ENCODE measurements at regions not wholly inside any gene's neighbourhood (a gene's known extent, or its start where the extent isn't known, plus 50 kb on each side); places are given as distances from the start of the nearest gene placed in this dataset.
"Not testable (repeated sequence)": the region's sequence is repeated elsewhere in the genome, so short reads cannot be mapped to it uniquely, and the experiment has no call there.

DNA sequence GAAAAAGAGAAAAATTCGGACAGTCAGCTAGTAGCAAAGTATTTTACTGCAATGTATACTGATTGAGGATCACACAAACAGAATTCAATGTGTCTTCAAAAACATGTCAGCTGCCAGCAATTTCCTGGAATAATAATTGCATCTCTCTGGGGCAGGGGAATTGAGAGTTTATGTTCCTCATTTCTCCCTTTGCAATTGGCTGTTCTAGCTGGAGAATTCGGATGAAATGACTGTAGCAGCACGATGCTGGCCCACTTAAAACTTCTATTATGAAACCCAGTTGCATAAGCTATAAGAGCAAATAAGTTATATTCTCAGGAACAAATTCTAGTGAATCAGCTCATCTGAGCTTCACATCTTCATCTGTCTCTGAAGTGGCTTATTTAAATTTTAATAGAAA, 99.9 kb upstream of the CPEB2 start:
- no peak for DNase-seq

DNA sequence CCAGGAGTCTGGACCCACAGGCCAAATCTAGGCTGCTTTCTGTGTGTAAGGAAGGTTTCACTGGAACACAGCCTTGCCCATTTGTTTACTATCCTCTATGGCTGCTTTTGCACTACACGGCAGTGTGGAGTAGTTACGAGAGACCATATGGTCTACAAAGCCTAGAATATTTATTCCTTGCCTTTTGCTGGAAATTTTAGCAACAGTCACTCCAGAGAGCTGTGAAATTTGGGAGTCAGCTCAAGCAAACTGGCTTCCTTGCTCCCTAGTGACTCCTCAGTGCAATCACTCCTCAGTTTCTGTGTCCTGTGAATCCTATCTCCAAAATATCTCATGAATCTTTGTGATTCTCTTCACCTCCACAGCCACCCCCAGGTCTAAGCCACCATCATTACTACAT, 99.0 kb upstream of the CPEB2 start:
- DNase-seq = no peak

GRCh38 chr4:14906805-14907204, 95.5 kb upstream of the CPEB2 start:
- DNase-seq = no peak

GRCh38 chr4:14908635-14909034, 93.6 kb upstream of the CPEB2 start:
- DNase-seq = no peak

DNA sequence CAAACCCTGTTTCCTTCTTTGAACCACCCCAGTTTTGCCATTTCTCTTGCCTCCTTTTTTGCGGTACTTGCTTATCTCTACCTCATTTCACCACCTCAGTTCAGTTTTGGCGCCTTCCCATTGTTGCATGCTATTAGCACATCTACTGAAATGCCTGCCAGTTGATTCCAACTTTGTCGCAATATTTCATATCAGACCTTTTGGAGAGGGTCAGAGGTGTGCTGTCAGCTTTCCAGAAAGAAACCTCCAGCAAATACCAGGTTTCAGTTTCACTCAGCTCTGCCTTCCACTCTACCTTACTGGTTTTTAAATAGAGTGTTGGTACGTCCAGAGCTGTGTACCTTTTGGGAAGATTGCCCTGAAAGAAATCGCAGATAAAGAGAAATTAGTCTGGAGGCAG, 91.9 kb upstream of the CPEB2 start:
- DNase-seq = no peak

- DNase-seq = no peak
Observed at GRCh38 chr4:14912426-14912825, 89.9 kb upstream of the CPEB2 start.

DNA sequence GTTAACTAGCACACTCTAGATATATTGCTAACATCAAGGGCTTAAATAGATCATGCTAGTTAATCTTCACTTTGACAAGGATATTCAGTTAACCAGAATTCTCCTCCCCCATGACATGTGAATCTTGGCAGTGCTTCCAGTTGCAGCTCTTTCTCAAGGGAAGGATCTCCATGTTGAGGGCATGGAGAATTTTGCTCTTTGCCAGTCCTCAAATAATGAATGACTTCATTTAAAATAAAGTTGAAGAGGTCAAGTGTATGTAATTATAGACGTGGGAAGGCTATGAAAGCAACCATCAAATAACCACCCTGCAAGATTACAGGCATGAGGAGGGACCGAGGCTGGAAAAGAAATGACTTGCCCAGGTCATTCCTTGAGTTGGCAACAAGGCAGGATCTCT, 87.3 kb upstream of the CPEB2 start:
- no peak for DNase-seq

- DNase-seq = no peak
Observed at GRCh38 chr4:14916554-14917297, 85.6 kb upstream of the CPEB2 start.

GRCh38 chr4:14917298-14917633, 85.0 kb upstream of the CPEB2 start:
- no peak for DNase-seq

GRCh38 chr4:14918336-14918735, 83.9 kb upstream of the CPEB2 start:
- no peak for DNase-seq

DNA sequence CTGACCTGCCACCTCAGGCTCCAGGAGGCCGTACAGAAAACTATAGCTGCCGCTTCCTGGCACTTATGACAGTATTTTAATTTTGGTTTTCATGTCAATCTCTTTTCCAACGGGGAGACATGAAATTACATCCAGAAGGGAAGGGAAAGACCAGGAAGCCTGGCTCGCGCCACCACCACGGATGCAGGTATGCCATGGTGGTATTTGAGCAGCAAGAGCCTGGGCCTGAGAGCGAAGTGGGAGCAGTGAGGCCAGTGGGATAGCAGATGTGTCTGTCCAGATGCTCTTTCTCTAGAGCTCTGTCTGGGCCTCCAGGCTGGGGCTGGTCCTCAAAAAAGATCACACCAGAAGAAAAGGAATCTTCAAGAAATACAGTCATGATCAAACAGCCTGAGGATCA, 82.5 kb upstream of the CPEB2 start:
- DNase-seq = no peak

GRCh38 chr4:14920237-14920636, 82.0 kb upstream of the CPEB2 start:
- no peak for DNase-seq

DNA sequence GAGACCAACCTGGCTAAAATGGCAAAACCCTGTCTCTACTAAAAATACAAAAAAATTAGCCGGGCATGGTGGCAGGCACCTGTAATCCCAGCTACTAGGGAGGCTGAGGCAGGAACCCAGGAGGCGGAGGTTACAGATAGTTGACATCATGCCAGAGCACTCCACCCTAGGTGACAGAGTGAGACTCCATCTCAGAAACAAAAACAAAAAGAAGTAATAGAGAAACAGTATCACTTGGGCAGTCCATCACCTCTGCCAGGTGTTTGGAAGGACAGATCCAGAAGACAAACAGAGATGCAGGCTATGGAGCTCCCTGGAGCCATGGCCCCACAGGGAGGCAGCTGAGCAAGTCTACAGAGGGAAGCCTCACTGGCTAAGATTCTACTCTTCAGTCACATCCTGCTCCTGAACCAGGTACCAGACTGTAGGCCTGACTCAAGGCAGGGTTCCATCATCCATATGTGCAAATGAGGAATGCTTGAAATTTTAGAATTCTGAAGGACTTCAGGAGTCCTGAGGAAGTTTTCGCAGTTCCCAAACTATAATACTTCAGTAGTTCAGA, 81.4 kb upstream of the CPEB2 start:
- no peak for DNase-seq

GRCh38 chr4:14921781-14922180, 80.5 kb upstream of the CPEB2 start:
- DNase-seq = not testable (repeated sequence)

DNA sequence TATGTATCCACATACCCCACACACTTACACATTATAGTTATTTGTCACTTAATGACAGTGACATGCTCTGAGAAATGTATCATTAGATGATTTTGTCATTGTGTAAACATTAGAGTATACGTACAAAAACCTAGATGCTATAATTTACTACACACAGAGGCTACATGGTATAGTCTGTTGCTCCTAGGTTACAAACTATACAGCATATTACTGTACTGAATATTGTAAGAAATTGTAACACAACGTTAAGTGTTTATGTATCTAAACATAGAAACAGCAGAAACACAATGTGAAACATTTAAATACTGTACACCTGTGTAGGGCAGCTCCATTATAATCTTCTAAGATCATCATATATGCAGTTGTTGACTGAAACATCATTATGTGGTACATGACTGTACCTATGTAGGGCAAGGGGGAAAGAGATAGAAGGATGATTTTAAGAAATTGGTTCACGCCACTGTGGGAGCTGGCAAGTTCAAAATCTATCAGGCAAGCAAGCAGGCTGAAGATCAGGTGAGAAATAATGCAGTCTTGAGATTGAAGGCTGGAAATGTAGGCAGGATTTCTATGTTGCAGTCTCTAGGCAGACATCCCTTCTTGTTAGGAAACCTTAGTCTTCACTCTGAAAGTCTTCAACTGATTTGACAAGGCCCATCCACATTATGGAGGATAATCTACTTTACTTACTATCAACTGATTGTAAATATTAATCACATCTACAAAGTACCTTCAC, 78.0 kb upstream of the CPEB2 start:
- no peak for DNase-seq

DNA sequence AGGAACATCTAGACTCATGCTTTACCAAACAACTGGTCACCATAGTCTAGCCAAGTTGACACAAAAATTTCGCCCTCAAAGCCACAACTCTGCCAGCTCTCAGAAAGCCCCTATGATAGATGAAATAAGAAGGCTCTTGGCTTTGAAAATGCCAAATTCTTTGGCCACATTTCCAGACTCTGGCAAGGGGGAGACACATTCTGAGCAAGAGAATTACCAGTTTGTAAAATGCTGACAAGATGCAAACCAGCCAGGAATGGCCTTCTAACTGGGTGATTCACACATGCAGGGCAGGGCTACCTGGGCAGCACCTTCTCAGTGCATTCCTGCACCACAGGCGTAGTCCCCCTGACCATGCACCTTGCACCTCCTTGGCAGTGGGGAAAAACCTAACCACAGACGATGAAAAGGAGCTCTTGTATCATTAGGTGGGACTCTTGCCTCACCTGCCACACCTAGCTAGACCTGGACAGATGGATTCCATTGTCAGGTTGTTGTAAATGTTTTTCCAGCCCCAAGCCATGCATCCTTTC, 77.4 kb upstream of the CPEB2 start:
- no peak for DNase-seq

GRCh38 chr4:14925471-14925870, 76.8 kb upstream of the CPEB2 start:
- DNase-seq = no peak

GRCh38 chr4:14926368-14926767, 75.9 kb upstream of the CPEB2 start:
- DNase-seq = no peak

DNA sequence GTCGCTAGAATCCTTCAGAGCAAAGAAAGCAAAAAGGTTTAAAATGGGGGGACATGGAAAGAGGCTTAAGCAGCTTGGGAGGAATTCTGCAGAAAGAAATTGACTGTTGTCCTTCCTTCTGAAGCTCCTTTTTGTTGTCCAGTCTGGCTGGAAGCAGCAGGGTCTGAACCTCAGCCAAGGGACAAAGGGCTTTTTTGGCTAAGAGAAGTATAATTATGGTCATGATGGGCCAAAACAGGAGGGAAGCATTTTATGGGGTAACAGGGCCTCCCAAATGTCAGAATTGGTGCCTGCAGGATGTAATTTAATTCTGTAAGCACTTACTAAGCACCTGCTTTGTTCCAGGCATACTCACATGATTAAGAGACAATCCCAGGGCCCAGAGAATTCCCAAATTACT, 74.2 kb upstream of the CPEB2 start:
- DNase-seq = no peak

DNA sequence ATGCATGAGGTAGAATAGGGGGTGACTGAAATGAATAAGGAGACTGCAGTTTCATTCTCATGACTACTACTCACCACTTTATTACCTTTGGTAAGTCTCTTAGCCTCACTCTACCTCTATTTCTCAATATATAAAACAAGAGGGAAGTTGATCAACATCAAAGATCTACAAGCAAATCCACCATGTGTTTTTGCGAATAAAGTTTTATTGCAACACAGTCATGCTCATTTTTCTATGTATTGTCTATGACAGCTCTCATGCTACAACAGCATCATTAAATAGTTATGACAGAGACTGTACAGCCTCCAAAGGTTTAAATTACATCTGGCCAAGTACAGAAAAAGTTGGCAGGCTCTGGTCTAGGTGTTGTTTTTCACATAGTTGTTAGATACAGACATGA, 72.6 kb upstream of the CPEB2 start:
- DNase-seq = no peak

DNA sequence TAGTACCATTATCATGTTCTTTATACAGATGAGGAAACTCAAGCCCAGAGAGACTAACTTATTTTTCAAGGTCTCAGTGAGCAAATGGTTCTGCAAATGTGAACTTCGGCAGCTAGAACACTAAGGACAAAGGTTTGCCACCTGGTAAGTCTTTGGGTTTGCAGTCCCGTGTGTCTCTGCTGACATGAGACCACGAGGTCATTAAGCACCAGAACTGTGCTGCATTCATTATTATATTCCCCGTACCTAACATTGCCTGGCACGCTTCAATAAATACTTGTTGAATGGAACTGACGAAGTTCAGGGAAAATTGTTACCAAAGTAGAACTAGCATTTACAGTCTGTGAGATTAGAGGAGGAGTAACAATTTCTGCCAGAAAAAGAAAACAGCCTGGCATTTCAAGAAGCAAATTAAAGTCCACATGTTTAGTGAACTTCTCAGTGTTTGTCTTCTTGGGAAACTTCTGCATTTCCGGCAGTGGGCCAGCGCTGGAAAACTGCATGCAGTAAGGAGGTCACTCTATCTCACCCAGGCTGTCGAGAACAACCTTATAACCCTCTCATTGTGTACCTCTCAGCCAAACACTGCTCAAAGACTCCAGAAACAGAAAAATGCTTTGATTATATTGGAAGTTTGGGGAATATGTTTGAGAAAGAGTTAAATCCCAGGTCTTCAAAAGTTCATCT, 67.4 kb upstream of the CPEB2 start:
- no peak for DNase-seq

DNA sequence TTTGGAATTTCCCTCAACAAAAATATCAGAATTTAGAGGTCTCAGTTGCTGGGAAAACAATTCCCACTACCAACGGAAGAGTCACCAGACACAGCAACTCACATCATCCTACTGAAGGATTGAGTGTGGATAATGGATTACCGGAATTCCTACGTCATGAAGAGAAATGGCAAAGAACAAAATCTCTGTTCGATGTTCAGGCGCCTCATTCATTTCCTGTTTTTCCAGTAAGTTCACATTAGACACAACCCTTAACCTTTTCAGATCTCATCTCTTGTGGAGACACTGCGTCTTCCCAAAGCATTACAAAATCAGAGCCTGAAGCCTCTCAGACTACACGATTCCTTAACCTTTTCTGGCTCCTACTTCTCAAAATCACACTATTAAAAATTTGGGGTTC, 58.5 kb upstream of the CPEB2 start:
- no peak for DNase-seq

DNA sequence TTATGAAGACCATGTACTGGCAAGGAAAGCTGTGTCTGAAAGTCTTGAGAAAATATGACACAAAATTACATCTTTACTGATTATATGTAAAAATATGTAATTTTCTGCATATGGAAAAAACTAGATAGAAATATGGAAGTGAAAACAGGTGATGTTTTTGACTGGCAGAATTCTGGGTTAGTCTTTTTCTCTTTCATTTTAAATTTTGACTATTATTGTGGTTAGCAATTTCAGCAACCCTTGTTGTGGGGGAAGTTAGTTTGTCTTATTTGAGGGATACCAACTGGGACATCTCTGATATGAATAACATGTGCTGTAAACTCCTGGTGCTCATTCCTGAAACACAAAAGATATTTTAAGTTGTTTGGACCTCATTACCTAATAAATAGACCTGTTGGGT, 49.9 kb upstream of the CPEB2 start:
- no peak for DNase-seq
